ENCODE measurements at regions not wholly inside any gene's neighbourhood (a gene's known extent, or its start where the extent isn't known, plus 50 kb on each side); places are given as distances from the start of the nearest gene placed in this dataset.

- DNase-seq (ENCODE audit: low spot score) = no peak
Measured at GRCh38 chr2:223107825-223108224, 55.8 kb downstream of the KCNE4 start.

- DNase-seq (ENCODE audit: low spot score) = no peak
Measured at GRCh38 chr2:223108351-223109050, 56.5 kb downstream of the KCNE4 start.

GRCh38 chr2:223109341-223109740 is 57.4 kb downstream of the KCNE4 start:
- no peak for DNase-seq (ENCODE audit: low spot score)

GRCh38 chr2:223113161-223113560 is 61.2 kb downstream of the KCNE4 start:
- no peak for DNase-seq (ENCODE audit: low spot score)

- DNase-seq (ENCODE audit: low spot score) = no peak
Measured at GRCh38 chr2:223114170-223114569, 62.2 kb downstream of the KCNE4 start.

- no peak for DNase-seq (ENCODE audit: low spot score)
Measured at GRCh38 chr2:223114917-223115316, 62.9 kb downstream of the KCNE4 start.

- no peak for DNase-seq (ENCODE audit: low spot score)
Measured at GRCh38 chr2:223117533-223117932, 65.5 kb downstream of the KCNE4 start.

GRCh38 chr2:223121283-223121682 is 69.3 kb downstream of the KCNE4 start:
- no peak for DNase-seq (ENCODE audit: low spot score)

- no peak for DNase-seq (ENCODE audit: low spot score)
Measured at GRCh38 chr2:223122781-223123180, 70.8 kb downstream of the KCNE4 start.

- no peak for DNase-seq (ENCODE audit: low spot score)
Measured at GRCh38 chr2:223123855-223124610, 72.0 kb downstream of the KCNE4 start.

- DNase-seq (ENCODE audit: low spot score) = no peak
Measured at GRCh38 chr2:223141606-223142005, 89.6 kb downstream of the KCNE4 start.

- no peak for DNase-seq (ENCODE audit: low spot score)
Measured at GRCh38 chr2:223142118-223142517, 90.1 kb downstream of the KCNE4 start.

- DNase-seq (ENCODE audit: low spot score) = no peak
Measured at GRCh38 chr2:223147431-223147830, 95.4 kb downstream of the KCNE4 start.

- no peak for DNase-seq (ENCODE audit: low spot score)
Measured at GRCh38 chr2:223148516-223148915, 96.5 kb downstream of the KCNE4 start.

GRCh38 chr2:223155956-223156355 is 104.0 kb downstream of the KCNE4 start:
- DNase-seq (ENCODE audit: low spot score) = no peak

GRCh38 chr2:223161873-223162458 is 110.0 kb downstream of the KCNE4 start:
- no peak for DNase-seq (ENCODE audit: low spot score)

GRCh38 chr2:223165423-223166214 is 113.6 kb downstream of the KCNE4 start:
- DNase-seq (ENCODE audit: low spot score) = no peak

GRCh38 chr2:223166215-223166493 is 114.2 kb downstream of the KCNE4 start:
- DNase-seq (ENCODE audit: low spot score) = no peak

- DNase-seq (ENCODE audit: low spot score) = no peak
Measured at GRCh38 chr2:223166983-223167650, 115.1 kb downstream of the KCNE4 start.

- DNase-seq (ENCODE audit: low spot score) = peak; percentile 61
Measured at GRCh38 chr2:223169830-223170605, 118.0 kb downstream of the KCNE4 start.

GRCh38 chr2:223176970-223177369 is 125.0 kb downstream of the KCNE4 start:
- DNase-seq (ENCODE audit: low spot score) = no peak

Measured in D341Med (cell line).